Mesendoderm (in vitro differentiated cells): ENCODE measurements at regions not wholly inside any gene's neighbourhood (a gene's known extent, or its start where the extent isn't known, plus 50 kb on each side); places are given as distances from the start of the nearest gene placed in this dataset.

Experiments
- DNase-seq: peaks from one replicate; pipeline ENCODE4 v3.0.0; 2013
- H2AK5ac ChIP-seq: 2 replicates; pipeline ENCODE4 v1.6.1; 2013; ENCODE audit warnings: low read length, inconsistent platforms
- H2BK120ac ChIP-seq: 2 replicates; pipeline ENCODE4 v1.6.1; 2013; ENCODE audit warnings: low read depth, mild to moderate bottlenecking, low read length, moderate library complexity, mixed read lengths
- H2BK15ac ChIP-seq: replicated peaks from 2 replicates; pipeline ENCODE4 v1.6.1; 2013; ENCODE audit warnings: low read depth, mild to moderate bottlenecking, moderate library complexity
- H2BK5ac ChIP-seq: 2 replicates; pipeline ENCODE4 v1.6.1; 2013; ENCODE audit warnings: low read length, inconsistent platforms
- H3K18ac ChIP-seq: 2 replicates; pipeline ENCODE4 v1.6.1; 2013; ENCODE audit warnings: mild to moderate bottlenecking, low read length, mixed read lengths
- H3K23ac ChIP-seq: one replicate; pipeline ENCODE4 v1.6.1; 2013; ENCODE audit warnings: low read length
- H3K27ac ChIP-seq: 2 replicates; pipeline ENCODE4 v1.5.1; 2013; ENCODE audit warnings: low read depth, mild to moderate bottlenecking, inconsistent platforms, low read length, moderate library complexity
- H3K27me3 ChIP-seq: 2 replicates; pipeline ENCODE4 v1.6.1; 2013; ENCODE audit warnings: low read length, control low read depth, mild to moderate bottlenecking, inconsistent platforms; ENCODE audit not compliant: insufficient read depth, poor library complexity
- H3K36me3 ChIP-seq: 2 replicates; pipeline ENCODE4 v1.6.1; 2013; ENCODE audit warnings: low read length, inconsistent platforms; ENCODE audit not compliant: control insufficient read depth, insufficient read depth
- H3K4ac ChIP-seq: one replicate; pipeline ENCODE4 v1.6.1; 2013; ENCODE audit warnings: low read depth, mild to moderate bottlenecking, low read length, moderate library complexity
- H3K4me1 ChIP-seq: 2 replicates; pipeline ENCODE4 v1.6.1; 2013; ENCODE audit warnings: low read depth, low read length, inconsistent platforms; ENCODE audit not compliant: control insufficient read depth
- H3K4me2 ChIP-seq: 2 replicates; pipeline ENCODE4 v1.6.1; 2013; ENCODE audit warnings: low read length
- H3K4me3 ChIP-seq: 2 replicates; pipeline ENCODE4 v1.5.1; 2013; ENCODE audit warnings: mild to moderate bottlenecking, low read length
- H3K56ac ChIP-seq: one replicate; pipeline ENCODE4 v1.6.1; 2013; ENCODE audit warnings: low read length
- H3K79me1 ChIP-seq: 2 replicates; pipeline ENCODE4 v1.6.1; 2013; ENCODE audit warnings: low read length, inconsistent platforms
- H3K79me2 ChIP-seq: 2 replicates; pipeline ENCODE4 v1.6.1; 2013; ENCODE audit warnings: mild to moderate bottlenecking, low read length; ENCODE audit not compliant: control insufficient read depth, insufficient read depth
- H3K9ac ChIP-seq: 2 replicates; pipeline ENCODE4 v1.6.1; 2013; ENCODE audit warnings: low read length, inconsistent platforms
- H4K5ac ChIP-seq: one replicate; pipeline ENCODE4 v1.6.1; 2013; ENCODE audit warnings: low read length
- H4K8ac ChIP-seq: one replicate; pipeline ENCODE4 v1.6.1; 2013; ENCODE audit warnings: low read depth, mild to moderate bottlenecking, control low read depth, low read length, moderate library complexity
- WGBS: extraction: QIAGEN DNeasy Blood & Tissue Kit; methylation state at CpG from one replicate; pipeline ENCODE4 v1.1.7; 2013; ENCODE audit warnings: low lambda C conversion rate, missing lambda C conversion rate; ENCODE audit not compliant: insufficient coverage; ENCODE audit errors: extremely low coverage; 5-methylcytosine and 5-hydroxymethylcytosine counted together

DNA sequence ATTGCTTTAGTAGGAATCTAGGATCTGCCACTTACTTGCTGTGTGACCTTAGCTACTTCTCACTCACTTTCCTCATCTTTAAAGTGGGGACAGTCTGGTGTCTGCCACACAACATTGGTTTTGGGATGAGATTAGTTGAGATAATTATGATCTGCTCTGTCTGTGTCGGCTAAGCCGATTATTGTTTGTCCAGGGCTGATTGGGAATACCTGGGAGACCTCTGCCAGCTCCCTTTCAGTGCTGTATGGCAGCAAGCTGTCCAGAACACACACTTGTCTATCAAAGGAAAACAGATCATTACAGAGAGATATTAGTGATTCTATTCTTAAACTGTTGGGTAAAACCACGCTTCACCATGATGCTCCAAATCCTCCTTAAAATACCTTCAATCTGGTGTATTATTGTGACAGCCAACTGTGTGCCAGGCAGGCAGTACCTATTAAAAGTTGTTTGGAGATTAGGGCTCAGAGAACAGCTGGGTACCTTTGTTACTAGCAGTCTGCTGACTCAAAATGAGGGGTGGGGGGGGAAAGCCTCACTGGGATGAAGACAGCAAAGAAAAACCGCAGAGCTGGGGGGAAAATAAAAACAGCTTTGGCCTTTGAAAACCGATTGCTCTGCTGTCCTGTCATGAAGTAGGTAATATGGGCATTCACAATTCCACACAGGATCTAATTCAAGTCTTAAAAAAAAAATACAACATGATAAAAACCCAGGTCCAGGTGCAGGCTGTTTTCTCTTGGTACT is 458.4 kb upstream of the C9orf72 start:
- DNase-seq = peak; percentile 3
- no peaks in the 10 kb centered on the region for H3K36me3 ChIP-seq
- H3K23ac ChIP-seq = no peak overlapping the region
- no peaks in the 10 kb centered on the region for H3K27me3 ChIP-seq
- no peak overlapping the region for H4K5ac ChIP-seq
- no peak overlapping the region for H3K27ac ChIP-seq
- no peak overlapping the region for H3K56ac ChIP-seq
- no peak overlapping the region for H3K4ac ChIP-seq
- H2BK120ac ChIP-seq = no peak overlapping the region
- H3K4me3 ChIP-seq = no peak overlapping the region
- H3K4me2 ChIP-seq = no peak overlapping the region
- no peaks in the 10 kb centered on the region for H3K79me1 ChIP-seq
- no peak overlapping the region for H2AK5ac ChIP-seq
- no peak overlapping the region for H3K9ac ChIP-seq
- H4K8ac ChIP-seq = no peak overlapping the region
- H3K4me1 ChIP-seq = no peaks in the 10 kb centered on the region
- WGBS = no CpG with 5 or more reads among the region's 5 CpGs
- no peak overlapping the region for H3K18ac ChIP-seq
- H2BK15ac ChIP-seq = no peak overlapping the region
- no peaks in the 10 kb centered on the region for H3K79me2 ChIP-seq
- no peak overlapping the region for H2BK5ac ChIP-seq

DNA sequence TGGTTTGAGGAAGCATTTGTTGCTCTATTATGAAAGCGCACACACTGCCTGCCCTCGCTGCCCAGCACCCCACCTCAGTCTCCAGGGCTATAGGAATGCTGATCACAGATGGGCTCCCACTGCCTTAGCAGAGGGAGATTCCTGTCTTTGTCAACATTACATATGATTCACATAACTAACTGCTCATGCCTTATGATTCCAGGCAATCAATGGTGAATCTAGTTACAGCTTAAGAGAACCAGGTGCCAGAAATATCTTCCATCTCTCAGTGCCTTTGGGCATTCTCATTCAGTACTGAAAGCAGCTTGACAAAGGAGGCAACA is 458.9 kb upstream of the C9orf72 start:
- H4K8ac ChIP-seq = no peak overlapping the region
- no peaks in the 10 kb centered on the region for H3K27me3 ChIP-seq
- H3K18ac ChIP-seq = no peak overlapping the region
- DNase-seq = no peak
- H3K4me2 ChIP-seq = no peak overlapping the region
- no peak overlapping the region for H2BK120ac ChIP-seq
- no peak overlapping the region for H3K23ac ChIP-seq
- no peak overlapping the region for H3K4me3 ChIP-seq
- no peaks in the 10 kb centered on the region for H3K79me2 ChIP-seq
- no peak overlapping the region for H3K56ac ChIP-seq
- H3K79me1 ChIP-seq = no peaks in the 10 kb centered on the region
- no peak overlapping the region for H3K4ac ChIP-seq
- no peaks in the 10 kb centered on the region for H3K36me3 ChIP-seq
- H2BK15ac ChIP-seq = no peak overlapping the region
- H2AK5ac ChIP-seq = no peak overlapping the region
- no peak overlapping the region for H3K27ac ChIP-seq
- no peak overlapping the region for H4K5ac ChIP-seq
- no CpG with 5 or more reads among the region's 2 CpGs for WGBS
- H3K4me1 ChIP-seq = no peaks in the 10 kb centered on the region
- no peak overlapping the region for H2BK5ac ChIP-seq
- H3K9ac ChIP-seq = no peak overlapping the region

DNA sequence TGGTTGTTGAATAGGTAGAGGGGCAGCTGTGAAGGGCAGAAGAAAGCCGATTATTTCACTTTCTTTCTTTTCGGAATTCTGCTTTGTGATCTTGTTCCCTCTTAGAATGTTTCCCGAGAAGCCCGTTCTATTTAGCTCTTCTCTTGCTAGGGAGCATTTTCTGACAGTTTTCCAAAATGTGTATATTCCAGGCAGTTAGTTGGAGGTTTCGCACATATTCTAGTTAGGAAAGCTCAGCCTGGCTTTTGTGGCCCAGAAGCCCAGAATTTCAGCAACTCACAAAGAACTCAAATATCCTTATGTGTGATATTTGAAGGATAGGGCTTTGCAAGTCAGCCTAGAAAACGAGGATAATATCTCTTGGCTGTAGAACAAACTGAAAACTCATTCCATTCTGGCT is 461.0 kb upstream of the C9orf72 start:
- WGBS = no CpG with 5 or more reads among the region's 6 CpGs
- H3K18ac ChIP-seq = no peak overlapping the region
- no peak overlapping the region for H3K23ac ChIP-seq
- no peaks in the 10 kb centered on the region for H3K27me3 ChIP-seq
- H3K9ac ChIP-seq = no peak overlapping the region
- no peaks in the 10 kb centered on the region for H3K79me2 ChIP-seq
- H3K36me3 ChIP-seq = no peaks in the 10 kb centered on the region
- DNase-seq = no peak
- H3K56ac ChIP-seq = no peak overlapping the region
- no peak overlapping the region for H3K4me3 ChIP-seq
- H2AK5ac ChIP-seq = no peak overlapping the region
- no peak overlapping the region for H4K8ac ChIP-seq
- no peak overlapping the region for H3K4me2 ChIP-seq
- no peaks in the 10 kb centered on the region for H3K79me1 ChIP-seq
- H2BK5ac ChIP-seq = no peak overlapping the region
- H2BK120ac ChIP-seq = no peak overlapping the region
- no peak overlapping the region for H2BK15ac ChIP-seq
- H3K27ac ChIP-seq = no peak overlapping the region
- H4K5ac ChIP-seq = no peak overlapping the region
- no peaks in the 10 kb centered on the region for H3K4me1 ChIP-seq
- H3K4ac ChIP-seq = no peak overlapping the region

DNA sequence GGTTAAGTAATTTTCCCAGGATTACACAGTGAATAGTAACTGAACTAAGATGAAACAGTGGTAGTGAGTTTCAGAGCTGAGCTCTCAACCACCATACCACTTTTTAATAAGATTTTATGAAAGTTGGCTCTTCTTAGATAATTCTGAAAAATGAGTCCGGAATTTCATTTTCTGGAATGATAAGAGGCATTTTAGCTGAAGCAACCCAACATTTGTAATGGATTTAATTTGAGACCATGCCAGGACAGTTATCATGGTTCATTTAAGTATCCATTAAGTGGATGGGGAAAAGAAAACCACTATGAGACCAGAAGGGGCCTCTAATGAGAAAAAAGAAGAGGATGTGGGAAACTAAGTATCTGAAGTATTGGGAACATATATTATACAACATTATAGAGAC is 464.7 kb upstream of the C9orf72 start:
- H3K79me1 ChIP-seq = no peaks in the 10 kb centered on the region
- no peak overlapping the region for H3K23ac ChIP-seq
- H2BK120ac ChIP-seq = no peak overlapping the region
- H4K8ac ChIP-seq = no peak overlapping the region
- no peak overlapping the region for H2BK5ac ChIP-seq
- no peaks in the 10 kb centered on the region for H3K27me3 ChIP-seq
- no peaks in the 10 kb centered on the region for H3K36me3 ChIP-seq
- no peak overlapping the region for H3K27ac ChIP-seq
- no CpG with 5 or more reads among the region's 1 CpG for WGBS
- H3K9ac ChIP-seq = no peak overlapping the region
- H4K5ac ChIP-seq = no peak overlapping the region
- no peaks in the 10 kb centered on the region for H3K4me1 ChIP-seq
- H3K4me2 ChIP-seq = no peak overlapping the region
- no peak overlapping the region for H2AK5ac ChIP-seq
- no peaks in the 10 kb centered on the region for H3K79me2 ChIP-seq
- H3K4ac ChIP-seq = no peak overlapping the region
- H3K4me3 ChIP-seq = no peak overlapping the region
- no peak overlapping the region for H3K18ac ChIP-seq
- no peak overlapping the region for H2BK15ac ChIP-seq
- no peak overlapping the region for H3K56ac ChIP-seq
- DNase-seq = no peak

DNA sequence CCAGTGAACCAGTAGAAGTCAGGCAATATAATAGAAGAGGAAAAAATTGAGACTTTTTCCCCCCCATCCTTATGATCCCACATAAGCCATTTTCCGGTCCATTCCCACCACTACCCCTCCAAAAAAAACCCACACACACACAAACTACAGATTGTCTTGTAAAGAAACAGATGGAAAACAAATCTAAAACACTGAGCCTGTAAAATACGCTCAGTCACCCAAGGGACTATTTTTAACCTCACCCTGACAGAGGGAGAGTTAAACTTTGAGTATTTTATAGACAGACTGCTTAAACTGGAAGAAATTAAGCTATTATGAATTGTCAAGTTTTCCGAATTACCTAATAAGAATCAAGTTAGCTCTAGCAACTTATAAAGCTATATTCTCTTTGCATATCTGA is 471.8 kb upstream of the C9orf72 start:
- Histone ChIP-seq H3K9ac (no peak overlapping the region), H3K56ac (no peak overlapping the region), H2BK15ac (no peak overlapping the region), H3K79me1 (no peaks in the 10 kb centered on the region), H3K23ac (no peak overlapping the region), H3K4me3 (no peak overlapping the region), H3K4me2 (no peak overlapping the region), H4K8ac (no peak overlapping the region), H3K36me3 (no peaks in the 10 kb centered on the region), H3K4me1 (no peaks in the 10 kb centered on the region), H3K4ac (no peak overlapping the region), H3K18ac (no peak overlapping the region), H4K5ac (no peak overlapping the region), H3K27ac (no peak overlapping the region), H2BK5ac (no peak overlapping the region), H3K27me3 (no peaks in the 10 kb centered on the region), H2BK120ac (no peak overlapping the region), H3K79me2 (no peaks in the 10 kb centered on the region), H2AK5ac (no peak overlapping the region)
- DNase-seq = no peak
- WGBS = no CpG with 5 or more reads among the region's 3 CpGs

DNA sequence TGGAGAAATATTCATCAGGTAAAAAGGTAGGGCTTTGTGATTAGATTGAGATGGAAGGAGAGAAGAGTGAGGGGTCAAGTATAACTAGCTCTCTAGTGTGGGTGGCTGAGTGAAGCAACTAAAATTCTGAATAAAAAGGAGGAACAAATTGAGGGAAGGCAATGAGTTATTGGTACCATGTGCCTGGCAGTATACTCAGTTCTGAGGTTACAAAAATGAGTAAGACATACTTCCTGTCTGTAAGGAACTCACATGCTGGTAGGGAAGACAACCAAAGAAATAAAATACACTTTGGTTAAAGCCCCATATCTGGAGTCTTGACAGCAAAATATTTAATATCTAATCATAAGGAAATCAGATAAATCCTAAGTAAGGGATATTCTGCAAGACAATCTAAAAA is 476.8 kb upstream of the C9orf72 start:
- Histone ChIP-seq H3K4me1 (no peaks in the 10 kb centered on the region), H2BK15ac (no peak overlapping the region), H2BK120ac (no peak overlapping the region), H3K79me2 (no peaks in the 10 kb centered on the region), H3K4me2 (no peak overlapping the region), H3K18ac (no peak overlapping the region), H2BK5ac (no peak overlapping the region), H3K27me3 (no peaks in the 10 kb centered on the region), H3K56ac (no peak overlapping the region), H3K9ac (no peak overlapping the region), H3K4ac (no peak overlapping the region), H4K5ac (no peak overlapping the region), H2AK5ac (no peak overlapping the region), H4K8ac (no peak overlapping the region), H3K27ac (no peak overlapping the region), H3K23ac (no peak overlapping the region), H3K4me3 (no peak overlapping the region), H3K79me1 (no peaks in the 10 kb centered on the region), H3K36me3 (no peaks in the 10 kb centered on the region)
- no peak for DNase-seq
